Mesendoderm (in vitro differentiated cells): ENCODE measurements at regions not wholly inside any gene's neighbourhood (a gene's known extent, or its start where the extent isn't known, plus 50 kb on each side); places are given as distances from the start of the nearest gene placed in this dataset.

Experiments used
- DNase-seq: peaks from one replicate; pipeline ENCODE4 v3.0.0; 2013
- H2AK5ac ChIP-seq: 2 replicates; pipeline ENCODE4 v1.6.1; 2013; ENCODE audit warnings: low read length, inconsistent platforms
- H2BK120ac ChIP-seq: 2 replicates; pipeline ENCODE4 v1.6.1; 2013; ENCODE audit warnings: low read depth, mild to moderate bottlenecking, low read length, moderate library complexity, mixed read lengths
- H2BK15ac ChIP-seq: replicated peaks from 2 replicates; pipeline ENCODE4 v1.6.1; 2013; ENCODE audit warnings: low read depth, mild to moderate bottlenecking, moderate library complexity
- H2BK5ac ChIP-seq: 2 replicates; pipeline ENCODE4 v1.6.1; 2013; ENCODE audit warnings: low read length, inconsistent platforms
- H3K18ac ChIP-seq: 2 replicates; pipeline ENCODE4 v1.6.1; 2013; ENCODE audit warnings: mild to moderate bottlenecking, low read length, mixed read lengths
- H3K23ac ChIP-seq: one replicate; pipeline ENCODE4 v1.6.1; 2013; ENCODE audit warnings: low read length
- H3K27ac ChIP-seq: 2 replicates; pipeline ENCODE4 v1.5.1; 2013; ENCODE audit warnings: low read depth, mild to moderate bottlenecking, inconsistent platforms, low read length, moderate library complexity
- H3K27me3 ChIP-seq: 2 replicates; pipeline ENCODE4 v1.6.1; 2013; ENCODE audit warnings: low read length, control low read depth, mild to moderate bottlenecking, inconsistent platforms; ENCODE audit not compliant: insufficient read depth, poor library complexity
- H3K36me3 ChIP-seq: 2 replicates; pipeline ENCODE4 v1.6.1; 2013; ENCODE audit warnings: low read length, inconsistent platforms; ENCODE audit not compliant: control insufficient read depth, insufficient read depth
- H3K4ac ChIP-seq: one replicate; pipeline ENCODE4 v1.6.1; 2013; ENCODE audit warnings: low read depth, mild to moderate bottlenecking, low read length, moderate library complexity
- H3K4me1 ChIP-seq: 2 replicates; pipeline ENCODE4 v1.6.1; 2013; ENCODE audit warnings: low read depth, low read length, inconsistent platforms; ENCODE audit not compliant: control insufficient read depth
- H3K4me2 ChIP-seq: 2 replicates; pipeline ENCODE4 v1.6.1; 2013; ENCODE audit warnings: low read length
- H3K4me3 ChIP-seq: 2 replicates; pipeline ENCODE4 v1.5.1; 2013; ENCODE audit warnings: mild to moderate bottlenecking, low read length
- H3K56ac ChIP-seq: one replicate; pipeline ENCODE4 v1.6.1; 2013; ENCODE audit warnings: low read length
- H3K79me1 ChIP-seq: 2 replicates; pipeline ENCODE4 v1.6.1; 2013; ENCODE audit warnings: low read length, inconsistent platforms
- H3K79me2 ChIP-seq: 2 replicates; pipeline ENCODE4 v1.6.1; 2013; ENCODE audit warnings: mild to moderate bottlenecking, low read length; ENCODE audit not compliant: control insufficient read depth, insufficient read depth
- H3K9ac ChIP-seq: 2 replicates; pipeline ENCODE4 v1.6.1; 2013; ENCODE audit warnings: low read length, inconsistent platforms
- H4K5ac ChIP-seq: one replicate; pipeline ENCODE4 v1.6.1; 2013; ENCODE audit warnings: low read length
- H4K8ac ChIP-seq: one replicate; pipeline ENCODE4 v1.6.1; 2013; ENCODE audit warnings: low read depth, mild to moderate bottlenecking, control low read depth, low read length, moderate library complexity
- WGBS: extraction: QIAGEN DNeasy Blood & Tissue Kit; methylation state at CpG from one replicate; pipeline ENCODE4 v1.1.7; 2013; ENCODE audit warnings: low lambda C conversion rate, missing lambda C conversion rate; ENCODE audit not compliant: insufficient coverage; ENCODE audit errors: extremely low coverage; 5-methylcytosine and 5-hydroxymethylcytosine counted together

DNA sequence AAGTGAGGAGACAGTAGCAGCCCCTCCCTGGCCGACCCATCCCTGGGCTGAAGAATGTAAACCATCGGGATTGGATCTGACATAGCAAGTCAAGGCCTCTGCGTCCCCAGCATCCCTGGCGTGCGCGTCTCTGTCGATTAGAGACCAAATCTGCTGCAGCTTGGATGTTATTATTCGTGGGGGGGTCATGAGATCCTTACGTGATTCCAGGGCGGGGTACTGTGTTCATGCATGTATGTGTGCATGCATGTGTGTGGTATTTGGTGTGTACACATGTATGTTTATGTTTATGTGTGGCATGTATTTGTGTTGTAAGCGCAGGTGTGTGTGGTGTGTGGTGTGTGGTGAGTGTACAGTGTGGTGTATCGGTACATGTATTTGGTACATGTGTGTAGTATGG is 741.8 kb upstream of the SALL3 start:
- H3K4ac ChIP-seq: no peak overlapping the region
- no peak overlapping the region for H3K18ac ChIP-seq
- no peak overlapping the region for H2BK15ac ChIP-seq
- H3K27me3 ChIP-seq: no peaks in the 10 kb centered on the region
- H3K27ac ChIP-seq: no peak overlapping the region
- no CpG with 5 or more reads among the region's 12 CpGs for WGBS
- no peak for DNase-seq
- no peak overlapping the region for H3K4me2 ChIP-seq
- no peak overlapping the region for H4K5ac ChIP-seq
- no peaks in the 10 kb centered on the region for H3K79me2 ChIP-seq
- no peak overlapping the region for H4K8ac ChIP-seq
- no peak overlapping the region for H3K56ac ChIP-seq
- no peak overlapping the region for H3K23ac ChIP-seq
- H2BK5ac ChIP-seq: no peak overlapping the region
- no peak overlapping the region for H2BK120ac ChIP-seq
- H3K4me1 ChIP-seq: no peaks in the 10 kb centered on the region
- H3K9ac ChIP-seq: no peak overlapping the region
- no peak overlapping the region for H2AK5ac ChIP-seq
- no peaks in the 10 kb centered on the region for H3K36me3 ChIP-seq
- no peak overlapping the region for H3K4me3 ChIP-seq
- H3K79me1 ChIP-seq: no peaks in the 10 kb centered on the region

DNA sequence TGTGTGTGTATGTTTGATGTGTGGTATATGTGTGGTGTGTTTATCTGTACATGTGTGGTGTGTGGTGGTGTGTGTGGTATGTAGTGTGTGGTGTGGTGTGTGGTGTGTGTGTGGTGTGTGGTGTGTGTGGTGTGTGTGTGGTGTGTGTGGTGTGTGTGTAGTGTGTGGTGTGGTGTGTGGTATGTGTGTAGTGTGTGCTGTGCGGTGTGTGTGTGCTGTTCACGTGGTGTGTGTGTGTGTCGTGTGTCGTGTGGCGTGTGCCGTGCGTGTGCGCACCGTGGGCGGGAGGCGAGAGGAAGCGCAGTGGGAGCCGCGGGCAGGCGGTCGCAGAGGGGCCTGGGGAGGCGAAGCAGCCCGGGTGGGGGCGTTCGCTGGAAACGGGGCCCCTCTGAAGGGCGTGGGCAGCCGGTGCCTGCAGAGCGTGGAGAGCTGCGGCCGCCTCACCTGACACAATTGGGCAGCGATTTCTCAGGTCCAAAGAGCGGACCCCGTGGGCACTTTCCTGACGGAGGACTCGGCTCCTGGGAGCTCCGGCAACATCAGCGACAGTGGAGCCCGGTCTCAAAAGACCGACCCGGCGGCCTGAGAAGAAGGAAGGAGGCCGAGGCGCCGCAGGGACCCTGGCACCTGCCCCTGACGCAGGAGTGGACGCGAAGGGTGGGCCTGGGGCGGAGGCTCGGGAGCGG is 741.1 kb upstream of the SALL3 start:
- no peak overlapping the region for H2AK5ac ChIP-seq
- no peaks in the 10 kb centered on the region for H3K27me3 ChIP-seq
- H3K23ac ChIP-seq: no peak overlapping the region
- no peaks in the 10 kb centered on the region for H3K79me1 ChIP-seq
- peak; percentile 53 for DNase-seq
- no peak overlapping the region for H4K8ac ChIP-seq
- no CpG with 5 or more reads among the region's 46 CpGs for WGBS
- H3K18ac ChIP-seq: no peak overlapping the region
- H3K4me3 ChIP-seq: no peak overlapping the region
- no peak overlapping the region for H2BK5ac ChIP-seq
- H4K5ac ChIP-seq: no peak overlapping the region
- H3K4ac ChIP-seq: no peak overlapping the region
- H3K4me1 ChIP-seq: no peaks in the 10 kb centered on the region
- no peak overlapping the region for H2BK15ac ChIP-seq
- no peak overlapping the region for H3K27ac ChIP-seq
- H3K36me3 ChIP-seq: no peaks in the 10 kb centered on the region
- no peak overlapping the region for H3K4me2 ChIP-seq
- H3K79me2 ChIP-seq: no peaks in the 10 kb centered on the region
- no peak overlapping the region for H3K56ac ChIP-seq
- no peak overlapping the region for H2BK120ac ChIP-seq
- no peak overlapping the region for H3K9ac ChIP-seq

DNA sequence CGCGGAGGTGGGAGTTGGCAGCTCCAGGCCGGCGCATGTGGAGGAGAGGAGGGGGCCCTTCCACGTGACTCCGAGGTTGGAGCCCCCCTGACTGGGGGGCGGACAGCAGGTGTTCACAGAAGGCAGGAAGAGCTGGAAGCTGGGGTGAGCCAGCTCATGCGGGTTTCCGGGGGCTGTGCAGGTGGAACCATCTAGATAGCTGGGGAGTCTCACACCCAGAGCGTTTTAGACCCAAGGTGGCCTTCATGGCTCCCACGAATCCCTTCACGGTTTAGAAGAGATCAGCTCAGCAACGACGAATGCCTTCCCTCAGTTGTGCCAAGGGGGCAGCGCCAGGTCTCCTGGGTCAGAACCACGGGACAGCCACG is 740.5 kb upstream of the SALL3 start:
- no peak overlapping the region for H2BK120ac ChIP-seq
- no peak overlapping the region for H3K4ac ChIP-seq
- H3K27ac ChIP-seq: no peak overlapping the region
- no peaks in the 10 kb centered on the region for H3K36me3 ChIP-seq
- H4K8ac ChIP-seq: no peak overlapping the region
- H2BK5ac ChIP-seq: no peak overlapping the region
- DNase-seq: no peak
- no peak overlapping the region for H3K4me2 ChIP-seq
- H3K4me1 ChIP-seq: no peaks in the 10 kb centered on the region
- H2AK5ac ChIP-seq: no peak overlapping the region
- no peak overlapping the region for H3K9ac ChIP-seq
- no peak overlapping the region for H4K5ac ChIP-seq
- no peaks in the 10 kb centered on the region for H3K27me3 ChIP-seq
- WGBS: no CpG with 5 or more reads among the region's 17 CpGs
- no peak overlapping the region for H3K18ac ChIP-seq
- no peak overlapping the region for H3K56ac ChIP-seq
- no peak overlapping the region for H2BK15ac ChIP-seq
- H3K79me2 ChIP-seq: no peaks in the 10 kb centered on the region
- no peaks in the 10 kb centered on the region for H3K79me1 ChIP-seq
- no peak overlapping the region for H3K4me3 ChIP-seq
- no peak overlapping the region for H3K23ac ChIP-seq

DNA sequence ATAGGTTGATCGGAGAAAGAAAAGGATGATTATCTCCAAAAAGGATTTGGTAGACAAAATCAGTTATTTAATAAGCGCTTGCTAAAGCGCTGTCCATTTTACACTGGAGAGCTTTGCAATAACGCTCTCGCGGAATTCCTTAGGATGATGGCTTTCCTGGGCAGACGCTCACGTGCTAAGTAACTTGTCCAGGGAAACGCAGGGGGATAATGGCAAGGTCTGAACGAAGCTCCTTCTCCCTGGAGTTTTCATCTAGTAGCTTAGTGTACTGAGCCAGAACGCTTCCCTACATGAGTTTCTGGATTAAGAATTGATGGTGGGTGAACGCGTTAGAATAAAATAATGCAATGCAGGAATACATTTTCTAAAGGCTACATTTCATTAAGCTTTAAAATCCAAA is 739.5 kb upstream of the SALL3 start:
- no peak overlapping the region for H2BK5ac ChIP-seq
- no peak overlapping the region for H3K4me3 ChIP-seq
- no peaks in the 10 kb centered on the region for H3K36me3 ChIP-seq
- H4K8ac ChIP-seq: no peak overlapping the region
- no peaks in the 10 kb centered on the region for H3K79me2 ChIP-seq
- no peak overlapping the region for H3K4me2 ChIP-seq
- no peak overlapping the region for H2AK5ac ChIP-seq
- no peak overlapping the region for H3K23ac ChIP-seq
- no peaks in the 10 kb centered on the region for H3K27me3 ChIP-seq
- no peak overlapping the region for H3K18ac ChIP-seq
- H3K79me1 ChIP-seq: no peaks in the 10 kb centered on the region
- H2BK15ac ChIP-seq: no peak overlapping the region
- H3K9ac ChIP-seq: no peak overlapping the region
- H3K27ac ChIP-seq: no peak overlapping the region
- H3K4ac ChIP-seq: no peak overlapping the region
- H3K56ac ChIP-seq: no peak overlapping the region
- no peak for DNase-seq
- no CpG with 5 or more reads among the region's 13 CpGs for WGBS
- H3K4me1 ChIP-seq: no peaks in the 10 kb centered on the region
- no peak overlapping the region for H4K5ac ChIP-seq
- H2BK120ac ChIP-seq: no peak overlapping the region

DNA sequence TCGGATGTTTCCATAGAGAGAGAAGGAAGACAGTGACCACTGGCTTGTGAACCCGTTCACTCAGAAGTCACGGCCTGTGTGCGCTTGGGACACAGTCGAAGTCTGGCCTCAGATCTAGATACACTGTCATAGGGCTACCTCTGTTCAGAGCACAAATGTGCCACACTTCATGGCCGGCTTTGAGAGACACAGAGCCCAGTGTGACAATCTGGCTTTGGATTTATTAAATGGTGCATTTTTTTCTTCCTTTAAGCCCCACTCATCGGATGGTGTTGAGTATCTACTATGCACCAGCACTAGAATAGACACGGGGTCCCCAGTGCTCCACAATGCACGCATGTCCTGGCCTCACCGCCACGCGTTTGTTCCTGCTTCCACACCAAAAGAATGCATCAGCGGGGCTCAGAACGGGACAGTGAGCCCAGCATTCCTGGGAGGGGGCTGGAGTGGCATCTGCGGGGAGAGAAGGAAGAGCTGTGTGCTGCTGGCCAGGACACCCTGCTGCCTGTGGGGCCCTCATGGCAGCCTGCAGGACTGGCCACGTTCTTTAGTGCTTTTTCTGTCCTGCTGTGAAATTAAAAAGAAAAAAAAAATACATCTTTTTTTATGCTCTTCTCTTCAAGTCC is 738.9 kb upstream of the SALL3 start:
- no peaks in the 10 kb centered on the region for H3K79me1 ChIP-seq
- H3K36me3 ChIP-seq: no peaks in the 10 kb centered on the region
- no peak overlapping the region for H3K18ac ChIP-seq
- H2AK5ac ChIP-seq: no peak overlapping the region
- H2BK120ac ChIP-seq: no peak overlapping the region
- no peak overlapping the region for H3K56ac ChIP-seq
- H3K23ac ChIP-seq: no peak overlapping the region
- H4K8ac ChIP-seq: no peak overlapping the region
- no peak overlapping the region for H3K4me2 ChIP-seq
- no peak overlapping the region for H3K4me3 ChIP-seq
- H3K27ac ChIP-seq: no peak overlapping the region
- H3K79me2 ChIP-seq: no peaks in the 10 kb centered on the region
- no peaks in the 10 kb centered on the region for H3K4me1 ChIP-seq
- no peaks in the 10 kb centered on the region for H3K27me3 ChIP-seq
- no peak overlapping the region for H2BK15ac ChIP-seq
- no CpG with 5 or more reads among the region's 16 CpGs for WGBS
- no peak overlapping the region for H3K9ac ChIP-seq
- no peak overlapping the region for H3K4ac ChIP-seq
- peak; percentile 29 for DNase-seq
- H4K5ac ChIP-seq: no peak overlapping the region
- no peak overlapping the region for H2BK5ac ChIP-seq
